SK-N-SH treated with all-trans-retinoic acid at 6 μM for 48 hours (cell line): ENCODE measurements at regions not wholly inside any gene's neighbourhood (a gene's known extent, or its start where the extent isn't known, plus 50 kb on each side); places are given as distances from the start of the nearest gene placed in this dataset.

ENCODE experiments used
- ESRRG ChIP-seq: fragments of 250-450 bp; sonication (Bioruptor Pico); IDR thresholded peaks from 2 replicates; pipeline ENCODE4 v1.6.1; 2021; ENCODE audit warnings: mild to moderate bottlenecking
- GLIS3 ChIP-seq: fragments of 250-450 bp; sonication (Bioruptor Pico); IDR thresholded peaks from 2 replicates; pipeline ENCODE4 v1.5.0; 2020; ENCODE audit warnings: mild to moderate bottlenecking, moderate library complexity
- OSR1 ChIP-seq: fragments of 250-450 bp; sonication (Bioruptor Pico); IDR thresholded peaks from 2 replicates; pipeline ENCODE4 v1.8.0; 2022; ENCODE audit warnings: moderate library complexity, mild to moderate bottlenecking, inconsistent platforms
- TCF4 ChIP-seq: fragments of 250-450 bp; sonication (Bioruptor Pico); IDR thresholded peaks from 2 replicates; pipeline ENCODE4 v1.8.0; 2021; ENCODE audit warnings: mild to moderate bottlenecking, moderate library complexity, borderline replicate concordance
- TOX ChIP-seq: fragments of 250-450 bp; sonication (Bioruptor Pico); IDR thresholded peaks from 2 replicates; pipeline ENCODE4 v1.8.0; 2021; ENCODE audit warnings: mild to moderate bottlenecking, moderate library complexity, borderline replicate concordance
- TF ChIP-seq, protein P1 (sequence below): fragments of 250-450 bp; sonication (Bioruptor Pico); IDR thresholded peaks from 2 replicates; pipeline ENCODE4 v1.8.0; 2020; ENCODE audit warnings: mild to moderate bottlenecking, moderate library complexity, borderline replicate concordance
- TF ChIP-seq, protein P2 (sequence below): fragments of 250-450 bp; sonication (Bioruptor Pico); IDR thresholded peaks from 2 replicates; pipeline ENCODE4 v1.5.1; 2020; ENCODE audit warnings: low read depth, mild to moderate bottlenecking, moderate library complexity
- TF ChIP-seq, protein P3 (sequence below): fragments of 250-450 bp; sonication (Bioruptor Pico); IDR thresholded peaks from 2 replicates; pipeline ENCODE4 v1.8.0; 2021; ENCODE audit warnings: low read depth, mild to moderate bottlenecking, moderate library complexity, borderline replicate concordance

DNA sequence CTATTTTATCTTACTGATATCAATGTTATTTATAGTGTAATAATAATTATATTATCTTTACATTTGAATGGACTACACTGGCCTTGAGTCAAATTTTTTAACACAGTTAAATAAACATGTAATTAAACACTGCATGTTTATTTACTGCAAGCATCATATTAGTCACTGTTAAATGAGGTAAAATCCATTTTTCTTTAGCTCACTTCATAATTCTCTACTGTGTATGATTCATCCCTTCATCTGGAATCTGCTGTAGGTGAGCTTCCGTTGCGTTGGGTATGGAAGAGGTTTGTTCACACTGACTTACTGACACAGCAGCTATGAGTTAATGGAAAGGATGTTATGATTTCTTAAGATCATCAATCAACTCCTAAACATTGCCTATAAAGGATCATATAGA, 572.3 kb downstream of the PCDH11X start:
- TF ChIP-seq GLIS3 (no peak), TCF4 (no peak), TOX (CRISPR knock-in tag) (no peak), OSR1 (CRISPR knock-in tag) (no peak), ESRRG (CRISPR knock-in tag) (no peak)
- TF ChIP-seq, protein P1, sequence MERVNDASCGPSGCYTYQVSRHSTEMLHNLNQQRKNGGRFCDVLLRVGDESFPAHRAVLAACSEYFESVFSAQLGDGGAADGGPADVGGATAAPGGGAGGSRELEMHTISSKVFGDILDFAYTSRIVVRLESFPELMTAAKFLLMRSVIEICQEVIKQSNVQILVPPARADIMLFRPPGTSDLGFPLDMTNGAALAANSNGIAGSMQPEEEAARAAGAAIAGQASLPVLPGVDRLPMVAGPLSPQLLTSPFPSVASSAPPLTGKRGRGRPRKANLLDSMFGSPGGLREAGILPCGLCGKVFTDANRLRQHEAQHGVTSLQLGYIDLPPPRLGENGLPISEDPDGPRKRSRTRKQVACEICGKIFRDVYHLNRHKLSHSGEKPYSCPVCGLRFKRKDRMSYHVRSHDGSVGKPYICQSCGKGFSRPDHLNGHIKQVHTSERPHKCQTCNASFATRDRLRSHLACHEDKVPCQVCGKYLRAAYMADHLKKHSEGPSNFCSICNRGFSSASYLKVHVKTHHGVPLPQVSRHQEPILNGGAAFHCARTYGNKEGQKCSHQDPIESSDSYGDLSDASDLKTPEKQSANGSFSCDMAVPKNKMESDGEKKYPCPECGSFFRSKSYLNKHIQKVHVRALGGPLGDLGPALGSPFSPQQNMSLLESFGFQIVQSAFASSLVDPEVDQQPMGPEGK = no peak
- TF ChIP-seq, protein P2, sequence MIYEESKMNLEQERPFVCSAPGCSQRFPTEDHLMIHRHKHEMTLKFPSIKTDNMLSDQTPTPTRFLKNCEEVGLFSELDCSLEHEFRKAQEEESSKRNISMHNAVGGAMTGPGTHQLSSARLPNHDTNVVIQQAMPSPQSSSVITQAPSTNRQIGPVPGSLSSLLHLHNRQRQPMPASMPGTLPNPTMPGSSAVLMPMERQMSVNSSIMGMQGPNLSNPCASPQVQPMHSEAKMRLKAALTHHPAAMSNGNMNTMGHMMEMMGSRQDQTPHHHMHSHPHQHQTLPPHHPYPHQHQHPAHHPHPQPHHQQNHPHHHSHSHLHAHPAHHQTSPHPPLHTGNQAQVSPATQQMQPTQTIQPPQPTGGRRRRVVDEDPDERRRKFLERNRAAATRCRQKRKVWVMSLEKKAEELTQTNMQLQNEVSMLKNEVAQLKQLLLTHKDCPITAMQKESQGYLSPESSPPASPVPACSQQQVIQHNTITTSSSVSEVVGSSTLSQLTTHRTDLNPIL (CRISPR knock-in tag) = no peak
- TF ChIP-seq, protein P3, sequence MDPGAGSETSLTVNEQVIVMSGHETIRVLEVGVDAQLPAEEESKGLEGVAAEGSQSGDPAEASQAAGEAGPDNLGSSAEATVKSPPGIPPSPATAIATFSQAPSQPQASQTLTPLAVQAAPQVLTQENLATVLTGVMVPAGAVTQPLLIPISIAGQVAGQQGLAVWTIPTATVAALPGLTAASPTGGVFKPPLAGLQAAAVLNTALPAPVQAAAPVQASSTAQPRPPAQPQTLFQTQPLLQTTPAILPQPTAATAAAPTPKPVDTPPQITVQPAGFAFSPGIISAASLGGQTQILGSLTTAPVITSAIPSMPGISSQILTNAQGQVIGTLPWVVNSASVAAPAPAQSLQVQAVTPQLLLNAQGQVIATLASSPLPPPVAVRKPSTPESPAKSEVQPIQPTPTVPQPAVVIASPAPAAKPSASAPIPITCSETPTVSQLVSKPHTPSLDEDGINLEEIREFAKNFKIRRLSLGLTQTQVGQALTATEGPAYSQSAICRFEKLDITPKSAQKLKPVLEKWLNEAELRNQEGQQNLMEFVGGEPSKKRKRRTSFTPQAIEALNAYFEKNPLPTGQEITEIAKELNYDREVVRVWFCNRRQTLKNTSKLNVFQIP = no peak
